H1 (cell line): ENCODE measurements at regions not wholly inside any gene's neighbourhood (a gene's known extent, or its start where the extent isn't known, plus 50 kb on each side); places are given as distances from the start of the nearest gene placed in this dataset.

Experiments
- CTCF ChIA-PET: fragments of 300-600 bp; sonication (Branson Sonifier 250); formaldehyde crosslinking; loops from one replicate; lab custom pipeline; 2021; ENCODE audit not compliant: partially characterized antibody; lab: Charles Lee
- POLR2A ChIA-PET: fragments of 300-600 bp; sonication (Branson Sonifier 250); formaldehyde crosslinking; loops from one replicate; lab custom pipeline; 2021; ENCODE audit warnings: inconsistent platforms; ENCODE audit not compliant: partially characterized antibody; lab: Charles Lee
- DNase-seq, 2 experiments: peaks; one replicate each; pipeline versions ENCODE4 v3.0.0 to v3.0.0-alpha.2; 2010 to 2022; ENCODE audit warnings: low spot score in 2 of 2, low read depth in 1 of 2, mixed read lengths in 1 of 2
- FAIRE-seq: peaks from 2 replicates; lab custom pipeline; 2011; peaks lifted over from hg19 to GRCh38; lab: Jason Lieb, UNC
- H2AFZ ChIP-seq: 2 replicates; pipeline ENCODE4 v1.8.1; 2012; ENCODE audit warnings: low read length, inconsistent platforms
- H2AK5ac ChIP-seq: 2 replicates; pipeline ENCODE4 v1.6.1; 2013; ENCODE audit warnings: low read depth, low read length
- H2BK120ac ChIP-seq: replicated peaks from 2 replicates; pipeline ENCODE3; 2013; ENCODE audit warnings: low read depth, low read length, inconsistent platforms
- H2BK12ac ChIP-seq: 2 replicates; pipeline ENCODE4 v1.6.1; 2013; ENCODE audit warnings: low read depth, low read length
- H2BK15ac ChIP-seq: 2 replicates; pipeline ENCODE4 v1.6.1; 2013; ENCODE audit warnings: low read length
- H2BK20ac ChIP-seq: 2 replicates; pipeline ENCODE4 v1.6.1; 2013; ENCODE audit warnings: low read length
- H2BK5ac ChIP-seq: 2 replicates; pipeline ENCODE4 v1.6.1; 2013; ENCODE audit warnings: low read depth, low read length
- H3K14ac ChIP-seq: 2 replicates; pipeline ENCODE4 v1.6.1; 2013; ENCODE audit warnings: inconsistent platforms; ENCODE audit not compliant: insufficient read length
- H3K18ac ChIP-seq: 2 replicates; pipeline ENCODE4 v1.6.1; 2013; ENCODE audit warnings: low read length; ENCODE audit errors: extremely low read depth
- H3K23ac ChIP-seq: 2 replicates; pipeline ENCODE4 v1.6.1; 2013; ENCODE audit warnings: inconsistent platforms; ENCODE audit not compliant: insufficient read length
- H3K23me2 ChIP-seq: 2 replicates; pipeline ENCODE4 v1.6.1; 2013; ENCODE audit warnings: low read depth, low read length
- H3K27ac ChIP-seq: 2 replicates; pipeline ENCODE4 v1.6.1; 2011; ENCODE audit warnings: low read depth, low read length, inconsistent platforms
- H3K27me3 ChIP-seq, 4 experiments: replicated peaks in 1 of 4; 1 replicate in 1 of 4; 2 replicates in 3 of 4; pipeline versions ENCODE4 v1.6.1 to v1.8.1; 2011 to 2013; ENCODE audit warnings: low read length in 3 of 4, mild to moderate bottlenecking in 3 of 4, inconsistent platforms in 2 of 4, mixed read lengths in 2 of 4, moderate library complexity in 1 of 4; ENCODE audit not compliant: control insufficient read depth in 3 of 4, insufficient read depth in 3 of 4; ENCODE audit errors: extremely low read depth in 1 of 4
- H3K36me3 ChIP-seq, 4 experiments: 2 replicates each; pipeline versions ENCODE4 v1.6.1 to v1.8.1; 2011 to 2013; ENCODE audit warnings: mild to moderate bottlenecking in 4 of 4, low read length in 3 of 4, moderate library complexity in 2 of 4, control low read depth in 1 of 4, inconsistent platforms in 1 of 4; ENCODE audit not compliant: insufficient read depth in 4 of 4, control insufficient read depth in 2 of 4
- H3K4ac ChIP-seq: replicated peaks from 2 replicates; pipeline ENCODE3; 2013; ENCODE audit warnings: low read length, low read depth, mixed read lengths, inconsistent platforms; ENCODE audit not compliant: insufficient read length
- H3K4me1 ChIP-seq, 4 experiments: replicated peaks in 1 of 4; 1 replicate in 1 of 4; 2 replicates in 3 of 4; pipeline versions ENCODE4 v1.6.1 to v1.8.1; 2011 to 2013; ENCODE audit warnings: low read length in 3 of 4, inconsistent platforms in 2 of 4, mixed read lengths in 1 of 4; ENCODE audit not compliant: insufficient read depth in 4 of 4, control insufficient read depth in 3 of 4
- H3K4me2 ChIP-seq, 2 experiments: 2 replicates each; pipeline versions ENCODE4 v1.6.1 to v1.8.1; 2011 to 2013; ENCODE audit warnings: low read depth in 2 of 2, low read length in 2 of 2, control low read depth in 1 of 2, inconsistent platforms in 1 of 2, mild to moderate bottlenecking in 1 of 2; ENCODE audit not compliant: insufficient read depth in 1 of 2
- H3K4me3 ChIP-seq, 4 experiments: fragments of 200-600, 300-600 bp in 1 of 4; sonication (generic), shearing (Covaris generic), sonication (Bioruptor Twin) in 1 of 4; 2 replicates each; pipeline versions ENCODE4 v1.5.1 to v1.8.1; 2011 to 2016; ENCODE audit warnings: low read length in 4 of 4, low read depth in 3 of 4, control low read depth in 2 of 4, inconsistent platforms in 2 of 4, mild to moderate bottlenecking in 2 of 4, mixed read lengths in 1 of 4, moderate library complexity in 1 of 4; ENCODE audit not compliant: insufficient read depth in 2 of 4; ENCODE audit errors: extremely low read depth in 1 of 4
- H3K56ac ChIP-seq: replicated peaks from 2 replicates; pipeline ENCODE3; 2013; ENCODE audit warnings: low read depth, mild to moderate bottlenecking, mixed read lengths, low read length, inconsistent platforms; ENCODE audit not compliant: insufficient read length
- H3K79me1 ChIP-seq: 2 replicates; pipeline ENCODE4 v1.6.1; 2013; ENCODE audit warnings: low read depth, low read length, control low read depth
- H3K79me2 ChIP-seq, 2 experiments: 2 replicates each; pipeline versions ENCODE4 v1.6.1 to v1.8.1; 2012 to 2013; ENCODE audit warnings: low read length in 2 of 2, mild to moderate bottlenecking in 2 of 2, inconsistent platforms in 1 of 2; ENCODE audit not compliant: insufficient read depth in 2 of 2, control insufficient read depth in 1 of 2
- H3K9ac ChIP-seq, 4 experiments: replicated peaks in 1 of 4; 1 replicate in 1 of 4; 2 replicates in 3 of 4; pipeline versions ENCODE4 v1.6.1 to v1.8.1; 2011 to 2013; ENCODE audit warnings: low read depth in 3 of 4, low read length in 3 of 4, control low read depth in 2 of 4, mild to moderate bottlenecking in 2 of 4, moderate library complexity in 2 of 4, inconsistent platforms in 1 of 4; ENCODE audit errors: extremely low read depth in 1 of 4
- H3K9me3 ChIP-seq, 2 experiments: 2 replicates each; pipeline versions ENCODE4 v1.6.1 to v1.8.1; 2012 to 2013; ENCODE audit warnings: mild to moderate bottlenecking in 2 of 2, moderate library complexity in 2 of 2, control low read depth in 1 of 2, inconsistent platforms in 1 of 2, low read depth in 1 of 2, low read length in 1 of 2, mixed read lengths in 1 of 2; ENCODE audit not compliant: insufficient read depth in 2 of 2
- H4K20me1 ChIP-seq, 2 experiments: replicated peaks in 1 of 2; 2 replicates each; pipeline versions ENCODE3 to v1.8.1; 2011 to 2013; ENCODE audit warnings: inconsistent platforms in 2 of 2, low read length in 2 of 2, mild to moderate bottlenecking in 1 of 2; ENCODE audit not compliant: insufficient read depth in 2 of 2, control insufficient read depth in 1 of 2
- H4K5ac ChIP-seq: 2 replicates; pipeline ENCODE4 v1.6.1; 2013; ENCODE audit warnings: low read length, low read depth, mixed read lengths, inconsistent platforms; ENCODE audit not compliant: insufficient read length
- H4K8ac ChIP-seq: 2 replicates; pipeline ENCODE4 v1.8.0; 2013; ENCODE audit warnings: mild to moderate bottlenecking, moderate library complexity, low read length, inconsistent platforms; ENCODE audit not compliant: insufficient read depth; ENCODE audit errors: extremely low read depth
- H4K91ac ChIP-seq: replicated peaks from 2 replicates; pipeline ENCODE3; 2013; ENCODE audit warnings: low read length, mixed read lengths, inconsistent platforms; ENCODE audit not compliant: insufficient read length
- ASH2L ChIP-seq: fragments of 200-600, 300-600 bp; sonication (generic); IDR thresholded peaks from one replicate; pipeline ENCODE4 v1.7.1; 2017; ENCODE audit warnings: low read length
- CHD1 ChIP-seq: IDR thresholded peaks from 2 replicates; pipeline ENCODE4 v1.6.1; 2012; ENCODE audit warnings: low read depth, low read length, improper control_type of control experiment
- EZH2 ChIP-seq: fragments of 200-600 bp; sonication (generic); IDR thresholded peaks from 2 replicates; pipeline ENCODE4 v1.7.1; 2012; ENCODE audit warnings: low read depth, mild to moderate bottlenecking, moderate library complexity, low read length, inconsistent platforms; ENCODE audit not compliant: severe bottlenecking
- FOSL1 ChIP-seq: IDR thresholded peaks from 2 replicates; pipeline ENCODE4 v1.6.1; 2011; ENCODE audit warnings: mild to moderate bottlenecking, low read depth, low read length, moderate library complexity; ENCODE audit not compliant: insufficient read depth
- GABPA ChIP-seq: IDR thresholded peaks from 2 replicates; pipeline ENCODE4 v1.6.1; 2011; ENCODE audit warnings: mild to moderate bottlenecking, low read length, moderate library complexity, borderline replicate concordance; ENCODE audit not compliant: insufficient read depth
- HDAC2 ChIP-seq, 2 experiments: fragments of 300-600 bp in 1 of 2; sonication (generic) in 1 of 2; IDR thresholded peaks; 2 replicates each; pipeline ENCODE4 v1.6.1; 2011 to 2012; ENCODE audit warnings: low read depth in 2 of 2, low read length in 2 of 2, mild to moderate bottlenecking in 2 of 2, moderate library complexity in 2 of 2, borderline replicate concordance in 1 of 2, inconsistent platforms in 1 of 2
- JUN ChIP-seq: IDR thresholded peaks from 2 replicates; pipeline ENCODE4 v1.6.1; 2011; ENCODE audit warnings: low read depth, mild to moderate bottlenecking, improper control_type of control experiment, low read length
- KDM4A ChIP-seq: IDR thresholded peaks from one replicate; pipeline ENCODE4 v1.7.1; 2012; ENCODE audit warnings: low read depth, mild to moderate bottlenecking, moderate library complexity, low read length, inconsistent platforms; ENCODE audit not compliant: severe bottlenecking
- RXRA ChIP-seq: IDR thresholded peaks from 2 replicates; pipeline ENCODE4 v1.6.1; 2011; ENCODE audit warnings: low read depth, mild to moderate bottlenecking, low read length, moderate library complexity; ENCODE audit not compliant: insufficient read depth
- SIRT6 ChIP-seq: IDR thresholded peaks from one replicate; pipeline ENCODE4 v1.7.1; 2012; ENCODE audit warnings: low read length, inconsistent platforms
- SIX5 ChIP-seq: IDR thresholded peaks from 2 replicates; pipeline ENCODE4 v1.6.1; 2011; ENCODE audit warnings: mild to moderate bottlenecking, low read depth, low read length
- TAF1 ChIP-seq: IDR thresholded peaks from 2 replicates; pipeline ENCODE4 v1.6.1; 2011; ENCODE audit warnings: mild to moderate bottlenecking, low read depth, low read length
- TBP ChIP-seq: IDR thresholded peaks from 2 replicates; pipeline ENCODE4 v1.6.1; 2011; ENCODE audit warnings: low read depth, low read length, improper control_type of control experiment
- TCF12 ChIP-seq: IDR thresholded peaks from 2 replicates; pipeline ENCODE4 v1.6.1; 2011; ENCODE audit warnings: low read depth, mild to moderate bottlenecking, low read length
- WGBS, 2 experiments: shearing (Covaris generic) in 1 of 2; methylation state at CpG; one replicate each; pipeline versions ENCODE4 v1.1.6 to v1.1.7; 2013 to 2015; ENCODE audit warnings: low lambda C conversion rate in 2 of 2, mixed read lengths in 2 of 2, inconsistent platforms in 1 of 2, low coverage in 1 of 2, missing lambda C conversion rate in 1 of 2; ENCODE audit not compliant: insufficient replicate concordance in 2 of 2, insufficient coverage in 1 of 2, insufficient read length in 1 of 2; ENCODE audit errors: extremely low coverage in 1 of 2, missing lambda C conversion rate in 1 of 2; 5-methylcytosine and 5-hydroxymethylcytosine counted together

DNA sequence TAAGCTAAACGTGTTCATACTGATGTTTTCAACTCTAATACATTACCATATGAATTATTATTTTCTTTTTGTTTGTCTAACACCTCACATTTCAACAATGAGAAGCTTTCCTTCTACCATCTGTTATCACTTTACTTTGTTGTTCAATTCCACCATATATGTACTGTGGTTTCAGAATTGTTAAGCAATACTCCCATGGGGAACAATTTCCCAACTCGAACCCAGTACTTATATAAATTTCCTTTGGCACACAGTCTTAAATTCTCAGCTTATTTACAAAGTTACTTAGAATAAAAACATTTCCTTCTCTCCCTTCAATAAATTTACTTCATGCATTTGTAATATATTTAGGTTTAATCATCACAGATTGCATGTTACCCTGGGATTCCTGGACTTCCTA lies 1764.4 kb downstream of the OTOL1 start:
- H3K23ac ChIP-seq: no peak overlapping the region
- H2BK5ac ChIP-seq: no peak overlapping the region
- ChIA-PET POLR2A (no interaction called here), CTCF (no interaction called here)
- no peak overlapping the region for H4K91ac ChIP-seq
- H4K5ac ChIP-seq: no peak overlapping the region
- TF ChIP-seq SIRT6 (no peak), TCF12 (no peak), SIX5 (no peak), RXRA (no peak), HDAC2 (IDR thresholded peaks at IDR 0.05; ENCODE audit: borderline replicate concordance in 1 of 2, low read depth in 2 of 2, low read length in 2 of 2) (no peak), GABPA (no peak), FOSL1 (no peak), TAF1 (no peak), ASH2L (no peak), KDM4A (no peak), TBP (no peak), CHD1 (no peak), JUN (no peak), EZH2 (no peak)
- no peaks in the 10 kb centered on the region for H3K36me3 ChIP-seq
- no peak overlapping the region for H3K18ac ChIP-seq
- no peak overlapping the region for H2BK20ac ChIP-seq
- no peaks in the 10 kb centered on the region for H3K79me1 ChIP-seq
- H3K27me3 ChIP-seq: no peaks in the 10 kb centered on the region
- H3K79me2 ChIP-seq: no peaks in the 10 kb centered on the region
- H3K27ac ChIP-seq: no peak overlapping the region
- no peaks in the 10 kb centered on the region for H3K9me3 ChIP-seq
- no peak overlapping the region for H3K56ac ChIP-seq
- no peak overlapping the region for H3K4me3 ChIP-seq
- no peak overlapping the region for H2AFZ ChIP-seq
- 88% methylated on average over 2 of the region's 2 CpGs; no CpG with 5 or more reads in 1 of the 2 experiments for WGBS, 2 experiments
- no peak overlapping the region for H3K9ac ChIP-seq
- H3K23me2 ChIP-seq: no peaks in the 10 kb centered on the region
- DNase-seq: no peak
- no peak overlapping the region for H2BK12ac ChIP-seq
- H4K20me1 ChIP-seq: no peaks in the 10 kb centered on the region
- no peak overlapping the region for H2AK5ac ChIP-seq
- H3K4ac ChIP-seq: no peak overlapping the region
- no peak overlapping the region for H3K14ac ChIP-seq
- no peak overlapping the region for H3K4me2 ChIP-seq
- no peak for FAIRE-seq
- H2BK120ac ChIP-seq: no peak overlapping the region
- H2BK15ac ChIP-seq: no peak overlapping the region
- no peak overlapping the region for H4K8ac ChIP-seq
- H3K4me1 ChIP-seq: no peaks in the 10 kb centered on the region
